RKO (cell line): ENCODE measurements at regions not wholly inside any gene's neighbourhood (a gene's known extent, or its start where the extent isn't known, plus 50 kb on each side); places are given as distances from the start of the nearest gene placed in this dataset.

Source experiments
- DNase-seq: peaks from one replicate; pipeline ENCODE4 v3.0.0-alpha.2; 2016; ENCODE audit warnings: low spot score

GRCh38 chr3:107897471-107898061 is 193.3 kb downstream of the CD47 start:
- no peak for DNase-seq

GRCh38 chr3:107894998-107895397 is 195.8 kb downstream of the CD47 start:
- no peak for DNase-seq

- DNase-seq = no peak
Observed at GRCh38 chr3:107892955-107893624, 197.7 kb downstream of the CD47 start.

GRCh38 chr3:107884719-107885460 is 205.9 kb downstream of the CD47 start:
- DNase-seq = no peak

- no peak for DNase-seq
Observed at GRCh38 chr3:107884028-107884427, 206.8 kb downstream of the CD47 start.

GRCh38 chr3:107882881-107883280 is 207.9 kb downstream of the CD47 start:
- no peak for DNase-seq

GRCh38 chr3:107882261-107882660 is 208.6 kb downstream of the CD47 start:
- no peak for DNase-seq

- DNase-seq = no peak
Observed at GRCh38 chr3:107881509-107881908, 209.3 kb downstream of the CD47 start.

GRCh38 chr3:107880702-107881101 is 210.1 kb downstream of the CD47 start:
- DNase-seq = no peak

GRCh38 chr3:107877936-107878335 is 212.9 kb downstream of the CD47 start:
- DNase-seq = no peak

- DNase-seq = no peak
Observed at GRCh38 chr3:107870943-107871638, 219.7 kb downstream of the CD47 start.

GRCh38 chr3:107870096-107870495 is 220.7 kb downstream of the CD47 start:
- DNase-seq = no peak

- no peak for DNase-seq
Observed at GRCh38 chr3:107868449-107868848, 222.4 kb downstream of the CD47 start.

GRCh38 chr3:107861904-107862303 is 228.9 kb downstream of the CD47 start:
- DNase-seq = no peak

- DNase-seq = no peak
Observed at GRCh38 chr3:107861422-107861821, 229.4 kb downstream of the CD47 start.
